GM10266 (cell line): ENCODE measurements at regions not wholly inside any gene's neighbourhood (a gene's known extent, or its start where the extent isn't known, plus 50 kb on each side); places are given as distances from the start of the nearest gene placed in this dataset.
"Not testable (repeated sequence)": the region's sequence is repeated elsewhere in the genome, so short reads cannot be mapped to it uniquely, and the experiment has no call there.

Experiments
- DNase-seq: peaks from one replicate; pipeline ENCODE4 v3.0.0; 2012; ENCODE audit errors: extremely low spot score
- CTCF ChIP-seq: IDR thresholded peaks from 2 replicates; pipeline ENCODE4 v1.5.1; 2012; ENCODE audit warnings: mild to moderate bottlenecking, low read depth; ENCODE audit not compliant: control insufficient read depth, insufficient read depth; ENCODE audit errors: missing control alignments

GRCh38 chr6:21946298-21946783 is 350.5 kb downstream of the PRL start:
- no peak for DNase-seq
- no peak for TF ChIP-seq CTCF

GRCh38 chr6:21947227-21947626 is 349.6 kb downstream of the PRL start:
- not testable (repeated sequence) for DNase-seq

- TF ChIP-seq CTCF: no peak
- no peak for DNase-seq
Measured at GRCh38 chr6:21947731-21948386, 349.0 kb downstream of the PRL start.

- TF ChIP-seq CTCF: no peak
Measured at GRCh38 chr6:21949211-21949801, 347.5 kb downstream of the PRL start.

DNA sequence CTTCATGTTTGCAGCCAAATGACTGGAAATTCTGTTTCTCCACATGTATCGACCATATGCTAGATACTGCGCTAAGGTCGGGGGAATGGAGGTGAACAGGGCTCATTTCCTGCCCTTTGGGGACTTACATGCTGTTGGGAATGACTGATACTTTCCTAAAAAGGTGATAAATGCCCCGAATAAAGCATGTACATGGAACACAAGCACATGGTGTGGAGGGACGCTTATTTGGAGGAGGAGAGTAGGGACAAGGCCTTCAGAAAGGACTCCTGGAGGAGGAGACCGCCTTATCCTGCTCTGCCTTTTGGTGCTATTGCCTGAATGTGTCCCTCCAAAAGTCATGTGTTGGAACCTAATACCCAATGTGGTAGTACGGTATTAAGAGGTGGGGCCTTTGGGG is 344.5 kb downstream of the PRL start:
- DNase-seq: no peak
- TF ChIP-seq CTCF: no peak

More at GRCh38 chr6:21949211-21949801, 347.5 kb downstream of the PRL start:
- no peak for DNase-seq

DNA sequence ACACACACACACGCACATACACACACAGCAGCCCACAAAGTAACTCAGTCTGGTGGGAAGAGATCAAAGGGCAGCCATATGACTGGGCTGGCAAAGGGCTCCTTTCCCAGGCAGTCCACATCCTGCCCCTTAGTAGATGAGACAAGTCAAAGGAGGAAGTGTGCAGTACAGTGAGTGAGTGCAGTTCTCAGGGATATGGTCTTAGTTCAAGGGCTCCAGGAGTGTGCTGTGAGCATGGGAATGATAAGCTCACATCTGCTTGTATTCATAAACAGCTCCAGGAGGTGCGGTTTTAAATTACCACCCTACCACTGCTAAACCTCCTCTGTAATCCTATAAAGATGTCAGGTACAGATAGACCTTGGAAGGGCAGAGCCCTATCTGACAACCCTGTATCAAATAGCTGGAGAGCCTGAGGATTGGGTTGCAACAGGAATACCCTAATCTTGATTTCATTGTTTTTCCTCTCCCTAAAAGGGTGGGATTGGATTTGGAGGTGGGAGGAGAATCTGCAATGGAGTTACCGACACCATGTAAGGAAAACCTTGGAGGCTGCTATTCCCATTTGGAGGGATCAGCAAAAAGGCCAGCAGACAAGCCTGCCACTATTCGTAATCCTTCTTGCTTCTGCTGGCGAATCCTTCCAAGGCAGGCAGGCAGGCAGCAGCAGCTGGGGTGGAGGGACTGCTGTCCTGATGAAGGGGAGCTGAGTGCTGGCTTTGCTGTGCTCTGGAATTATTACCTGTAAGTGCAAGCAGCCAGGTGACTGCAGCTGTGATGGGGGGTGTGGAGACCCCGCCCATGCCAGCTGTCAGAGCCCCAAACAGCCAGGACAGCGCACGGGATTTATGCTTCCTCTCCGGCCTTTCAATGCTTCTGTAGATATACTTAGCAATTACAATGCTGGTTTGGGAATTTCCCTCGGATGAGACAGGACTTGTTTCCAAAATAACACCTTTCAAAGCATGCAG is 342.7 kb downstream of the PRL start:
- no peak for DNase-seq

More for the DNA sequence above, 342.7 kb downstream of the PRL start:
- no peak for TF ChIP-seq CTCF
